Upper lobe of left lung (tissue), 4 donors: ENCODE measurements at regions not wholly inside any gene's neighbourhood (a gene's known extent, or its start where the extent isn't known, plus 50 kb on each side); places are given as distances from the start of the nearest gene placed in this dataset.

Source experiments
- POLR2A ChIP-seq, 4 donors: fragments of 450-650 bp; IDR thresholded peaks; one replicate each; pipeline ENCODE4 v1.5.1; 2016 to 2017; ENCODE audit warnings: antibody characterized with exemption in 4 of 4, mild to moderate bottlenecking in 2 of 4
- POLR2AphosphoS5 ChIP-seq, 2 donors: sonication (generic); formaldehyde crosslinking; IDR thresholded peaks; one replicate each; pipeline ENCODE4 v1.5.1; 2017; ENCODE audit warnings: antibody characterized with exemption in 2 of 2
- TF ChIP-seq, protein P1 (sequence below), 6 experiments: fragments of 450-650 bp in 4 of 6; fragments of 200-600 bp in 2 of 6; sonication (generic) in 2 of 6; IDR thresholded peaks; one replicate each; pipeline ENCODE4 v1.5.1; 2016 to 2019; ENCODE audit warnings: antibody characterized with exemption in 6 of 6

DNA sequence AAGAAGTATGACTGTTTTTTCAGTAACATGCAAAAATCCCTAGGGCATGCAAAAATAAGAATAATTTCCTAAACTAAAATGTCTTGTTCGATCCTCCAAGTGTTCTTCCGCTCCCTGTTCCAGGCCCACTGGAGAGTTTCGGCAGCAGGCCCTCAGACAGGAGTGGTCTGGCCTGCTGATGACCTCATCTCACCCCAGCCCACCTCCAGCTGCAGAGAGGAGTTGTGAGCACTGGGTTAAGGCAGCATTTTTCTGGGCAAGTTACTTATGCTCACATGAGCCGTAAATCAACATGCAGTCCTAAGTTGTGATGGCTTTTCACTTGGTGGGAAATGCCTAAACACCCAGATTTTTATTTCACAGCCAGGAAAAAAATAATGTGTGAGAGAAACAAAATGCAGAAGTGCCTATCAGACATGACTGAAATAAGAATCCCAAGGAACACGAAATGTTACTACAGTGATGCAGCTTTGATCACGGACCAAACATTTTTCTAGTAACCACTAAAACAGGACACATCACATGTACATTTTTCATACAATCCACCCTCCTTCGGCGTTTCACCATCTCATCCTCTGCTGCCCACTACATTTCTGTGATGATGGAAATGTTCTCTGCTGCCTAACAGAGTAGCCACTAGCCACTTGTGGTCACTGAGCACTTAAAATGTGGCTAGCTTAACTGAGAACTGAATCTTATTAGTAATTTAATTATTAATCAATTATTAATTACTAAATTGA, 153.3 kb upstream of the TBL1X start:
- TF ChIP-seq POLR2A (IDR thresholded peaks at IDR 0.05) (no peak), POLR2AphosphoS5 (IDR thresholded peaks at IDR 0.05) (no peak)
- TF ChIP-seq, protein P1, sequence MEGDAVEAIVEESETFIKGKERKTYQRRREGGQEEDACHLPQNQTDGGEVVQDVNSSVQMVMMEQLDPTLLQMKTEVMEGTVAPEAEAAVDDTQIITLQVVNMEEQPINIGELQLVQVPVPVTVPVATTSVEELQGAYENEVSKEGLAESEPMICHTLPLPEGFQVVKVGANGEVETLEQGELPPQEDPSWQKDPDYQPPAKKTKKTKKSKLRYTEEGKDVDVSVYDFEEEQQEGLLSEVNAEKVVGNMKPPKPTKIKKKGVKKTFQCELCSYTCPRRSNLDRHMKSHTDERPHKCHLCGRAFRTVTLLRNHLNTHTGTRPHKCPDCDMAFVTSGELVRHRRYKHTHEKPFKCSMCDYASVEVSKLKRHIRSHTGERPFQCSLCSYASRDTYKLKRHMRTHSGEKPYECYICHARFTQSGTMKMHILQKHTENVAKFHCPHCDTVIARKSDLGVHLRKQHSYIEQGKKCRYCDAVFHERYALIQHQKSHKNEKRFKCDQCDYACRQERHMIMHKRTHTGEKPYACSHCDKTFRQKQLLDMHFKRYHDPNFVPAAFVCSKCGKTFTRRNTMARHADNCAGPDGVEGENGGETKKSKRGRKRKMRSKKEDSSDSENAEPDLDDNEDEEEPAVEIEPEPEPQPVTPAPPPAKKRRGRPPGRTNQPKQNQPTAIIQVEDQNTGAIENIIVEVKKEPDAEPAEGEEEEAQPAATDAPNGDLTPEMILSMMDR (IDR thresholded peaks at IDR 0.05): no peak
